ENCODE measurements at regions not wholly inside any gene's neighbourhood (a gene's known extent, or its start where the extent isn't known, plus 50 kb on each side); places are given as distances from the start of the nearest gene placed in this dataset.

DNA sequence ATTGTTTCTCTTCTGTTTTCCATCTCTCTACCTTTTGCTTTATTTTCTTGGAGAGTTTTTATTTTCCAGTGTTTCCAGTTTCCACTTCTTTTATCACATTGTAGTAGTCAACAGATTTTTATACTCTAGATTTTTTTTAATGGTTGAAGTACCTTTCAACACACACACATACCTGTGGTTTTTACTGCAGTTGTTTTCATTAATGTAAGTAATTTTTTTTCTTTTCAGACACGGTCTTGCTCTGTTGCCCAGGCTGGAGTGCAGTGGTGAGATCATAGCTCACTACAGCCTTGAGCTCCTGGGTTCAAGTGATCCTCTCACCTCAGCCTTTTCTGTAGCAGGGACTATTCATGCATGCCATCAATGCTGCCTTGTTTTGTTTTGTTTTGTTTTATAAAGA lies 472.5 kb upstream of the SGO1 start:
- no peak for FAIRE-seq
- Histone ChIP-seq H3K9ac (ENCODE audit: low read length in 3 of 3) (no peak overlapping the region), H3K27ac (ENCODE audit: low read depth in 2 of 2, low read length in 2 of 2) (no peak overlapping the region), H3K27me3 (ENCODE audit: control insufficient read depth, insufficient read depth, low read length) (no peaks in the 10 kb centered on the region), H3K4me1 (ENCODE audit: control insufficient read depth in 2 of 3, insufficient read depth in 2 of 3, low read depth in 1 of 3, low read length in 3 of 3) (no peaks in the 10 kb centered on the region), H3K36me3 (ENCODE audit: control insufficient read depth in 2 of 3, insufficient read depth in 3 of 3, low read length in 3 of 3) (no peaks in the 10 kb centered on the region), H3K9me3 (ENCODE audit: control insufficient read depth in 2 of 3, insufficient read depth in 1 of 3, low read length in 3 of 3) (no peaks in the 10 kb centered on the region), H3K4me3 (ENCODE audit: low read length in 3 of 3) (no peak overlapping the region)
- TF ChIP-seq, protein P1, sequence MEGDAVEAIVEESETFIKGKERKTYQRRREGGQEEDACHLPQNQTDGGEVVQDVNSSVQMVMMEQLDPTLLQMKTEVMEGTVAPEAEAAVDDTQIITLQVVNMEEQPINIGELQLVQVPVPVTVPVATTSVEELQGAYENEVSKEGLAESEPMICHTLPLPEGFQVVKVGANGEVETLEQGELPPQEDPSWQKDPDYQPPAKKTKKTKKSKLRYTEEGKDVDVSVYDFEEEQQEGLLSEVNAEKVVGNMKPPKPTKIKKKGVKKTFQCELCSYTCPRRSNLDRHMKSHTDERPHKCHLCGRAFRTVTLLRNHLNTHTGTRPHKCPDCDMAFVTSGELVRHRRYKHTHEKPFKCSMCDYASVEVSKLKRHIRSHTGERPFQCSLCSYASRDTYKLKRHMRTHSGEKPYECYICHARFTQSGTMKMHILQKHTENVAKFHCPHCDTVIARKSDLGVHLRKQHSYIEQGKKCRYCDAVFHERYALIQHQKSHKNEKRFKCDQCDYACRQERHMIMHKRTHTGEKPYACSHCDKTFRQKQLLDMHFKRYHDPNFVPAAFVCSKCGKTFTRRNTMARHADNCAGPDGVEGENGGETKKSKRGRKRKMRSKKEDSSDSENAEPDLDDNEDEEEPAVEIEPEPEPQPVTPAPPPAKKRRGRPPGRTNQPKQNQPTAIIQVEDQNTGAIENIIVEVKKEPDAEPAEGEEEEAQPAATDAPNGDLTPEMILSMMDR (IDR thresholded peaks at IDR 0.05; ENCODE audit: borderline replicate concordance, extremely low read depth, insufficient read depth): no peak
- intact Hi-C loops (cut with DNase I): no loop called here
- DNase-seq: no peak

GRCh38 chr3:20657560-20657959 lies 471.6 kb upstream of the SGO1 start:
- no peak overlapping the region for H3K27ac ChIP-seq (ENCODE audit: low read depth in 2 of 2, low read length in 2 of 2)
- no peaks in the 10 kb centered on the region for H3K4me1 ChIP-seq (ENCODE audit: control insufficient read depth in 2 of 3, insufficient read depth in 2 of 3, low read depth in 1 of 3, low read length in 3 of 3)
- TF ChIP-seq, protein P1 (IDR thresholded peaks at IDR 0.05; ENCODE audit: borderline replicate concordance, extremely low read depth, insufficient read depth): no peak
- no peak overlapping the region for H3K9ac ChIP-seq (ENCODE audit: low read length in 3 of 3)
- H3K9me3 ChIP-seq (ENCODE audit: control insufficient read depth in 2 of 3, insufficient read depth in 1 of 3, low read length in 3 of 3): no peaks in the 10 kb centered on the region
- FAIRE-seq (no peak), DNase-seq (no peak)
- intact Hi-C loops (cut with DNase I): no loop called here
- H3K27me3 ChIP-seq (ENCODE audit: control insufficient read depth, insufficient read depth, low read length): no peaks in the 10 kb centered on the region
- no peaks in the 10 kb centered on the region for H3K36me3 ChIP-seq (ENCODE audit: control insufficient read depth in 2 of 3, insufficient read depth in 3 of 3, low read length in 3 of 3)
- no peak overlapping the region for H3K4me3 ChIP-seq (ENCODE audit: low read length in 3 of 3)

DNA sequence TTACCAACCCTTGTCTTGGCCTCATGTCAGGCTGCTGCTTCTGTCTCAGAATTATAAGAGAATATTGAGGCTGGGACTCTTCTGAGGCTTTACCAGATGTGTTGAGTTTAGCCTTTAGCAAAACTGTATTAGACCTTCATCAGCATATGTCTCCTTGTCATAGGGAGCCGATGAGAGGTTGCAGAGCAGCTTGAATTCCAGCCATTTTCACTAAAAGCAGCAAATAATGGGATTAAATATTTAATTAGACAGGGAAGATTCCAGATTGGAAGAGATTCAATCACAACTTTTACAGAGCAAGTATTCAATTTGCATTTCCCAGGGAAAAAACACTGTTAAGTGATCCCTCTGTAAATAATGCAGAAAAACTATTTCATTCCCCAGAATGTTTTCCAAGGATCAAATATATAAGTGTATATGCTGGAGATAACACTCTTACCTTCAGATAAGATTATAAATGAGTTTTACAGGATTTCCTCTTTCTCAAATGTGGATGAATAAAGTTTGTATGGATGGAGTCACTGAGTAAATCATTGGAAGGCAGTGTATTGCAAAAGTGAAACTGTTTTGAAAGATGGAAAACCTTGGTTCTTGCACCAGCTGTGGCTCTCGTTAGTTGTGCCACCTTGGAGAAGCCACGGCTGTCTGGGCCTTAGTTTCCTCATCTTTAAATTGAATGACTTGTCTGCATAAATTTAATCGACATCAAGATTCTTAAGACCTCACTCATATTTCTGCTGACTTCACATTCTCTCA lies 466.4 kb upstream of the SGO1 start:
- TF ChIP-seq, protein P1 (IDR thresholded peaks at IDR 0.05; ENCODE audit: borderline replicate concordance, extremely low read depth, insufficient read depth): no peak
- no peaks in the 10 kb centered on the region for H3K36me3 ChIP-seq (ENCODE audit: control insufficient read depth in 2 of 3, insufficient read depth in 3 of 3, low read length in 3 of 3)
- FAIRE-seq (no peak), DNase-seq (no peak)
- no peak overlapping the region for H3K4me3 ChIP-seq (ENCODE audit: low read length in 3 of 3)
- no peak overlapping the region for H3K27ac ChIP-seq (ENCODE audit: low read depth in 2 of 2, low read length in 2 of 2)
- intact Hi-C loops (cut with DNase I): no loop called here
- no peaks in the 10 kb centered on the region for H3K9me3 ChIP-seq (ENCODE audit: control insufficient read depth in 2 of 3, insufficient read depth in 1 of 3, low read length in 3 of 3)
- no peaks in the 10 kb centered on the region for H3K4me1 ChIP-seq (ENCODE audit: control insufficient read depth in 2 of 3, insufficient read depth in 2 of 3, low read depth in 1 of 3, low read length in 3 of 3)
- H3K9ac ChIP-seq (ENCODE audit: low read length in 3 of 3): no peak overlapping the region
- H3K27me3 ChIP-seq (ENCODE audit: control insufficient read depth, insufficient read depth, low read length): no peaks in the 10 kb centered on the region
